Endodermal cell (in vitro differentiated cells): ENCODE measurements at regions not wholly inside any gene's neighbourhood (a gene's known extent, or its start where the extent isn't known, plus 50 kb on each side); places are given as distances from the start of the nearest gene placed in this dataset.

Experiments used
- DNase-seq: peaks from one replicate; pipeline ENCODE4 v3.0.0-alpha.2; 2017
- H3K27ac ChIP-seq: 2 replicates; pipeline ENCODE4 v1.5.1; 2013; ENCODE audit warnings: mild to moderate bottlenecking, low read depth, low read length, moderate library complexity
- H3K27me3 ChIP-seq: 2 replicates; pipeline ENCODE4 v1.6.1; 2013; ENCODE audit warnings: mild to moderate bottlenecking, low read length, moderate library complexity; ENCODE audit not compliant: insufficient read depth, control insufficient read depth, poor library complexity, severe bottlenecking
- H3K36me3 ChIP-seq: 2 replicates; pipeline ENCODE4 v1.7.0; 2013; ENCODE audit warnings: mild to moderate bottlenecking, low read length, moderate library complexity; ENCODE audit not compliant: control insufficient read depth, insufficient read depth
- H3K4me1 ChIP-seq: one replicate; pipeline ENCODE4 v1.7.0; 2013; ENCODE audit warnings: low read length; ENCODE audit not compliant: control insufficient read depth, insufficient read depth
- H3K4me3 ChIP-seq: 2 replicates; pipeline ENCODE4 v1.5.1; 2013; ENCODE audit warnings: mild to moderate bottlenecking, low read length, moderate library complexity
- H3K9ac ChIP-seq: 2 replicates; pipeline ENCODE4 v1.6.1; 2013; ENCODE audit warnings: mild to moderate bottlenecking, low read length, moderate library complexity; ENCODE audit not compliant: poor library complexity, severe bottlenecking; ENCODE audit errors: extremely low read depth
- H3K9me3 ChIP-seq: 2 replicates; pipeline ENCODE4 v1.6.1; 2013; ENCODE audit warnings: mild to moderate bottlenecking, low read length, moderate library complexity; ENCODE audit not compliant: control insufficient read depth
- H3K27ac Mint-ChIP-seq: 2 replicates; pipeline ENCODE4 v1.8.0; 2020; ENCODE audit warnings: mixed read lengths
- H3K27me3 Mint-ChIP-seq: 2 replicates; pipeline ENCODE4 v1.8.0; 2021; ENCODE audit warnings: mild to moderate bottlenecking, mixed read lengths; ENCODE audit not compliant: insufficient read depth
- H3K36me3 Mint-ChIP-seq: 2 replicates; pipeline ENCODE4 v1.8.0; 2020; ENCODE audit warnings: low read depth, mixed read lengths
- H3K4me1 Mint-ChIP-seq: 2 replicates; pipeline ENCODE4 v1.8.0; 2020; ENCODE audit warnings: mixed read lengths
- H3K4me3 Mint-ChIP-seq: 2 replicates; pipeline ENCODE4 v1.8.0; 2020; ENCODE audit warnings: mild to moderate bottlenecking, moderate library complexity, mixed read lengths
- H3K9me3 Mint-ChIP-seq: 2 replicates; pipeline ENCODE4 v1.8.0; 2020; ENCODE audit warnings: mild to moderate bottlenecking, mixed read lengths
- WGBS, 2 experiments: methylation state at CpG; one replicate each; pipeline versions ENCODE4 v1.1.5 to v1.1.7; 2013; ENCODE audit warnings: missing lambda C conversion rate in 2 of 2, mixed read lengths in 1 of 2; ENCODE audit not compliant: insufficient coverage in 1 of 2, insufficient read length in 1 of 2; 5-methylcytosine and 5-hydroxymethylcytosine counted together
- TF ChIP-seq, protein P1 (sequence below): fragments of 200-600 bp; sonication (generic); conservative IDR thresholded peaks from 2 replicates; pipeline ENCODE4 v1.5.0; 2021; ENCODE audit warnings: antibody characterized with exemption, mild to moderate bottlenecking

DNA sequence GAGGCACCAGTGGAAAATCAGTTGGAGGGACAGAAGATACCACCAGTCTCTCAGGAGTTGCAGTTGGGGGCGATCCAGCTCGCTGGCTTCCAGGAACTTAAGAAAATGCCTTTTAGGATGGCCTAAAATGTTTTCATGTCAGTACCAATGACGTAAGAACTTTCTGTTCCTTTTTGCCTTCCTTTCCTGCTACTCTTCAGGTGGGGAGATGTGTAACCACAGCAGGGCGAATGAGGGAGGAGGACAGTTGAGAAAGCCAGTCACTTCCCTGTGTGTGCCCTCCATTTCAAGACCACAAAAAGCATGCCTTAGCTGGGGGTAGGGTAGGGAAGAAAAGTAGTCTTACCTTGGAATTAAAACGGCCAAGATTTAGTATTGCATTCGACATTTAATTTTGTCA is 941.6 kb downstream of the NLGN4Y start:
- no peaks in the 10 kb centered on the region for H3K9me3 ChIP-seq
- H3K27ac ChIP-seq, result no peak overlapping the region
- H3K9me3 Mint-ChIP-seq, result no peaks in the 10 kb centered on the region
- H3K27me3 Mint-ChIP-seq, result no peaks in the 10 kb centered on the region
- DNase-seq, result no peak
- no peak overlapping the region for H3K27ac Mint-ChIP-seq
- H3K9ac ChIP-seq, result no peak overlapping the region
- H3K4me3 Mint-ChIP-seq, result no peak overlapping the region
- no peaks in the 10 kb centered on the region for H3K4me1 ChIP-seq
- H3K27me3 ChIP-seq, result no peaks in the 10 kb centered on the region
- 93% methylated on average over 4 of the region's 6 CpGs; no CpG with 5 or more reads in 1 of the 2 experiments for WGBS, 2 experiments
- H3K36me3 ChIP-seq, result no peaks in the 10 kb centered on the region
- H3K4me1 Mint-ChIP-seq, result no peaks in the 10 kb centered on the region
- no peaks in the 10 kb centered on the region for H3K36me3 Mint-ChIP-seq
- H3K4me3 ChIP-seq, result no peak overlapping the region
- TF ChIP-seq, protein P1, sequence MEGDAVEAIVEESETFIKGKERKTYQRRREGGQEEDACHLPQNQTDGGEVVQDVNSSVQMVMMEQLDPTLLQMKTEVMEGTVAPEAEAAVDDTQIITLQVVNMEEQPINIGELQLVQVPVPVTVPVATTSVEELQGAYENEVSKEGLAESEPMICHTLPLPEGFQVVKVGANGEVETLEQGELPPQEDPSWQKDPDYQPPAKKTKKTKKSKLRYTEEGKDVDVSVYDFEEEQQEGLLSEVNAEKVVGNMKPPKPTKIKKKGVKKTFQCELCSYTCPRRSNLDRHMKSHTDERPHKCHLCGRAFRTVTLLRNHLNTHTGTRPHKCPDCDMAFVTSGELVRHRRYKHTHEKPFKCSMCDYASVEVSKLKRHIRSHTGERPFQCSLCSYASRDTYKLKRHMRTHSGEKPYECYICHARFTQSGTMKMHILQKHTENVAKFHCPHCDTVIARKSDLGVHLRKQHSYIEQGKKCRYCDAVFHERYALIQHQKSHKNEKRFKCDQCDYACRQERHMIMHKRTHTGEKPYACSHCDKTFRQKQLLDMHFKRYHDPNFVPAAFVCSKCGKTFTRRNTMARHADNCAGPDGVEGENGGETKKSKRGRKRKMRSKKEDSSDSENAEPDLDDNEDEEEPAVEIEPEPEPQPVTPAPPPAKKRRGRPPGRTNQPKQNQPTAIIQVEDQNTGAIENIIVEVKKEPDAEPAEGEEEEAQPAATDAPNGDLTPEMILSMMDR, result no peak

- H3K27me3 Mint-ChIP-seq, result no peaks in the 10 kb centered on the region
- no peaks in the 10 kb centered on the region for H3K9me3 Mint-ChIP-seq
- no peak overlapping the region for H3K27ac Mint-ChIP-seq
- TF ChIP-seq, protein P1, result no peak
- H3K36me3 ChIP-seq, result no peaks in the 10 kb centered on the region
- 96 to 100% methylated on average over 1 to 5 of the region's 5 CpGs for WGBS, 2 experiments
- no peak for DNase-seq
- H3K4me1 ChIP-seq, result no peaks in the 10 kb centered on the region
- no peaks in the 10 kb centered on the region for H3K27me3 ChIP-seq
- H3K9me3 ChIP-seq, result no peaks in the 10 kb centered on the region
- no peaks in the 10 kb centered on the region for H3K36me3 Mint-ChIP-seq
- H3K27ac ChIP-seq, result no peak overlapping the region
- H3K4me1 Mint-ChIP-seq, result no peaks in the 10 kb centered on the region
- no peak overlapping the region for H3K4me3 Mint-ChIP-seq
- no peak overlapping the region for H3K4me3 ChIP-seq
- H3K9ac ChIP-seq, result no peak overlapping the region
Measured at GRCh38 chrY:15466891-15467290, 942.6 kb downstream of the NLGN4Y start.

- Mint-ChIP-seq H3K4me3 (no peak overlapping the region), H3K4me1 (no peaks in the 10 kb centered on the region), H3K27me3 (no peaks in the 10 kb centered on the region), H3K9me3 (no peaks in the 10 kb centered on the region), H3K36me3 (no peaks in the 10 kb centered on the region), H3K27ac (no peak overlapping the region)
- WGBS, 2 experiments, result 87 to 95% methylated on average over 4 to 5 of the region's 6 CpGs
- TF ChIP-seq, protein P1, result no peak
- Histone ChIP-seq H3K27me3 (no peaks in the 10 kb centered on the region), H3K36me3 (no peaks in the 10 kb centered on the region), H3K9ac (no peak overlapping the region), H3K4me3 (no peak overlapping the region), H3K27ac (no peak overlapping the region), H3K9me3 (no peaks in the 10 kb centered on the region), H3K4me1 (no peaks in the 10 kb centered on the region)
- DNase-seq, result no peak
Measured at GRCh38 chrY:15468091-15468490, 943.8 kb downstream of the NLGN4Y start.
